ENCODE measurements at regions not wholly inside any gene's neighbourhood (a gene's known extent, or its start where the extent isn't known, plus 50 kb on each side); places are given as distances from the start of the nearest gene placed in this dataset.

DNA sequence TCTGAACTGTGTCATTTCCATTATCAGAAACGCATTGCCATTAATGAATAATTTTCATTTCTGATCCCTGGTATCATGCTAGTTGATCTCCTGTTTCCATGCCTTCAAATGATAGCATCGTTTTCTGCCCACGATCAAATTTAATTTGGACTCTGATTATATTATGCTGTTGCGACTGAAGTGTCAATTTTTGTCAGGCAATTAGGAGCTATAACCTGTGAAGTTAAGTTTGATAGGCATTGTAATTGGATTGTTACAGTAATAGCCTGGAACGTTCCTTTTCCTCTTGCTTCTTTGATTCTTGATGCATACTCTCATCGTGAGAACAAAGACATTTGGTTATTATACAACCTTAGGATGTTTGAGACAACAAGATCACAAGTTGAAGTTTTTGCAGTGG is 356.3 kb downstream of the VRK1 start:
- H3K4me3 ChIP-seq (ENCODE audit: severe bottlenecking), result no peak overlapping the region
- H3K27ac ChIP-seq (ENCODE audit: poor library complexity, severe bottlenecking), result no peak overlapping the region
- no peak for DNase-seq (ENCODE audit: low spot score)
- no peaks in the 10 kb centered on the region for H3K9me3 ChIP-seq (ENCODE audit: severe bottlenecking)
- no peaks in the 10 kb centered on the region for H3K4me1 ChIP-seq (ENCODE audit: insufficient read depth, poor library complexity, severe bottlenecking)
- no peak for ATAC-seq (ENCODE audit: low read depth)
- no peak for TF ChIP-seq CTCF (IDR thresholded peaks at IDR 0.05; ENCODE audit: poor library complexity, severe bottlenecking)
- no peaks in the 10 kb centered on the region for H3K36me3 ChIP-seq (ENCODE audit: low read depth)
- peaks cover 6% of the 10 kb centered on the region for H3K27me3 ChIP-seq (ENCODE audit: insufficient read depth, poor library complexity, severe bottlenecking)

GRCh38 chr14:97155320-97155719 is 358.1 kb downstream of the VRK1 start:
- Histone ChIP-seq H3K36me3 (ENCODE audit: low read depth) (no peaks in the 10 kb centered on the region), H3K27ac (ENCODE audit: poor library complexity, severe bottlenecking) (no peak overlapping the region), H3K4me1 (ENCODE audit: insufficient read depth, poor library complexity, severe bottlenecking) (no peaks in the 10 kb centered on the region), H3K4me3 (ENCODE audit: severe bottlenecking) (no peak overlapping the region), H3K27me3 (ENCODE audit: insufficient read depth, poor library complexity, severe bottlenecking) (peaks cover 2% of the 10 kb centered on the region), H3K9me3 (ENCODE audit: severe bottlenecking) (no peaks in the 10 kb centered on the region)
- no peak for TF ChIP-seq CTCF (IDR thresholded peaks at IDR 0.05; ENCODE audit: poor library complexity, severe bottlenecking)
- DNase-seq (ENCODE audit: low spot score) (no peak), ATAC-seq (ENCODE audit: low read depth) (no peak)

DNA sequence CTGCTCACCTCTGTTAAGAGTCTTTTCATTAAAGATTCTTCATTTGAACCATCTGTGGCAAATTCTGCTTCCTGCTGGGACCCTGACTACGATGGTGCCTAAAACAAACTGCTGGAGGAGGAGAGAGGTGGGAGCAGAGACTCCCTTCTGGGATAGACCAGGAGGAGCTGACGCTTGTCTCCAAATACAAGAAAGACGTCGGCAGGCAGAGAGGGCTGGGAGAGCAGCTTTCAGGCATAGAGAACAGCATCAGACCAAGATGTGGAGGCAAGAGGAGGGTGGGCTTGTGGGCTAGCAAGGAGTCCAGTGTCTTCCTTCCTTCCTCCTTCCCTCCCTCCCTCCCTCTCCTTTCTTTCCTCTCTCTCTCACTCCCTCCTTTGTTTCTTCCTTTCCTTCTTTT is 358.6 kb downstream of the VRK1 start:
- Histone ChIP-seq H3K36me3 (ENCODE audit: low read depth) (no peaks in the 10 kb centered on the region), H3K9me3 (ENCODE audit: severe bottlenecking) (peaks cover 2% of the 10 kb centered on the region), H3K4me1 (ENCODE audit: insufficient read depth, poor library complexity, severe bottlenecking) (no peaks in the 10 kb centered on the region), H3K27me3 (ENCODE audit: insufficient read depth, poor library complexity, severe bottlenecking) (peaks cover 2% of the 10 kb centered on the region), H3K27ac (ENCODE audit: poor library complexity, severe bottlenecking) (no peak overlapping the region), H3K4me3 (ENCODE audit: severe bottlenecking) (no peak overlapping the region)
- ATAC-seq (ENCODE audit: low read depth), result no peak
- DNase-seq (ENCODE audit: low spot score), result no peak
- TF ChIP-seq CTCF (IDR thresholded peaks at IDR 0.05; ENCODE audit: poor library complexity, severe bottlenecking), result no peak

GRCh38 chr14:97156705-97157104 is 359.5 kb downstream of the VRK1 start:
- no peaks in the 10 kb centered on the region for H3K36me3 ChIP-seq (ENCODE audit: low read depth)
- no peak overlapping the region for H3K4me3 ChIP-seq (ENCODE audit: severe bottlenecking)
- no peak overlapping the region for H3K27ac ChIP-seq (ENCODE audit: poor library complexity, severe bottlenecking)
- no peak for ATAC-seq (ENCODE audit: low read depth)
- peaks cover 2% of the 10 kb centered on the region for H3K27me3 ChIP-seq (ENCODE audit: insufficient read depth, poor library complexity, severe bottlenecking)
- peaks cover 2% of the 10 kb centered on the region for H3K9me3 ChIP-seq (ENCODE audit: severe bottlenecking)
- H3K4me1 ChIP-seq (ENCODE audit: insufficient read depth, poor library complexity, severe bottlenecking), result no peaks in the 10 kb centered on the region
- no peak for TF ChIP-seq CTCF (IDR thresholded peaks at IDR 0.05; ENCODE audit: poor library complexity, severe bottlenecking)
- DNase-seq (ENCODE audit: low spot score), result no peak

DNA sequence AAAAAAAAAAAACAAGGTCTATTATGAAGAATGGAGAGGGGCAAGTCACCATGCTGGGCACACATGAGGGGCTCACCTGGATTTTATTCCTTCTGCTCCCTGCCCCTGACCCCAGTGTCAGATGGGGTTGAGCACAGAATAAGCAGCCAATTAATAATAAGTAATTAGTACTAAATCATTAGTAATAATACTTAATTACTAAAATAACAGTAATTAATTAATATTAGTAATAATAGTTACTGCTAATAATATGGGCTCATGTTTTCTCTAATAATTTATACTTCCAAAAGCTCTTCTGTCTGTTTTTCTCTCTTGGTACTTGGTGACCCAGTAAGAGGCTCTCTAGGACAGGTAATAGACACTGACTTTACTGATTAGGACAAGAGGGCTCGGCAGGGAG is 360.9 kb downstream of the VRK1 start:
- DNase-seq (ENCODE audit: low spot score) (no peak), ATAC-seq (ENCODE audit: low read depth) (no peak)
- Histone ChIP-seq H3K4me3 (ENCODE audit: severe bottlenecking) (no peak overlapping the region), H3K9me3 (ENCODE audit: severe bottlenecking) (peaks cover 2% of the 10 kb centered on the region), H3K27me3 (ENCODE audit: insufficient read depth, poor library complexity, severe bottlenecking) (peaks cover 2% of the 10 kb centered on the region), H3K4me1 (ENCODE audit: insufficient read depth, poor library complexity, severe bottlenecking) (no peaks in the 10 kb centered on the region), H3K27ac (ENCODE audit: poor library complexity, severe bottlenecking) (no peak overlapping the region), H3K36me3 (ENCODE audit: low read depth) (no peaks in the 10 kb centered on the region)
- TF ChIP-seq CTCF (IDR thresholded peaks at IDR 0.05; ENCODE audit: poor library complexity, severe bottlenecking), result no peak

Measured in RWPE2 (cell line).